ENCODE measurements at regions not wholly inside any gene's neighbourhood (a gene's known extent, or its start where the extent isn't known, plus 50 kb on each side); places are given as distances from the start of the nearest gene placed in this dataset.

GRCh38 chr14:86331341-86331740 is 801.4 kb downstream of the FLRT2 start:
- Mint-ChIP-seq H3K36me3 (ENCODE audit: low read depth) (no peaks in the 10 kb centered on the region), H3K4me1 (peaks cover 4% of the 10 kb centered on the region; the same call in 1 of the 3 replicates), H3K27ac (no peak overlapping the region), H3K9me3 (no peaks in the 10 kb centered on the region), H3K4me3 (no peak overlapping the region), H3K27me3 (ENCODE audit: insufficient read depth, low read depth, poor library complexity) (no peaks in the 10 kb centered on the region)
- H3K4me2 ChIP-seq: no peak overlapping the region
- no peaks in the 10 kb centered on the region for H3K4me1 ChIP-seq (ENCODE audit: insufficient read depth)
- no peaks in the 10 kb centered on the region for H3K79me2 ChIP-seq (replicated peaks; ENCODE audit: insufficient read depth)
- DNase-seq (ENCODE audit: low spot score) (no peak), ATAC-seq (no peak)
- no peaks in the 10 kb centered on the region for H3K27me3 ChIP-seq (ENCODE audit: insufficient read depth)
- no peak overlapping the region for H3K27ac ChIP-seq (ENCODE audit: low read depth)
- no peaks in the 10 kb centered on the region for H4K20me1 ChIP-seq (replicated peaks; ENCODE audit: insufficient read depth)
- no peak for TF ChIP-seq CREB1 (CRISPR knock-in tag; IDR thresholded peaks at IDR 0.05; ENCODE audit: low read depth)
- H3K36me3 ChIP-seq (ENCODE audit: insufficient read depth): no peaks in the 10 kb centered on the region
- no peak overlapping the region for H2AFZ ChIP-seq
- no peaks in the 10 kb centered on the region for H3F3A ChIP-seq (replicated peaks; ENCODE audit: low read depth)
- no peak overlapping the region for H3K4me3 ChIP-seq
- no peaks in the 10 kb centered on the region for H3K9me2 ChIP-seq (ENCODE audit: insufficient read depth)

- Histone ChIP-seq H3K9me2 (ENCODE audit: insufficient read depth) (no peaks in the 10 kb centered on the region), H3K27me3 (ENCODE audit: insufficient read depth) (no peaks in the 10 kb centered on the region), H3K36me3 (ENCODE audit: insufficient read depth) (no peaks in the 10 kb centered on the region), H3K79me2 (replicated peaks; ENCODE audit: insufficient read depth) (no peaks in the 10 kb centered on the region), H3F3A (replicated peaks; ENCODE audit: low read depth) (no peaks in the 10 kb centered on the region), H3K27ac (ENCODE audit: low read depth) (no peak overlapping the region), H2AFZ (no peak overlapping the region), H3K4me2 (no peak overlapping the region), H3K4me1 (ENCODE audit: insufficient read depth) (no peaks in the 10 kb centered on the region), H4K20me1 (replicated peaks; ENCODE audit: insufficient read depth) (no peaks in the 10 kb centered on the region), H3K4me3 (no peak overlapping the region)
- no peak for ATAC-seq
- Mint-ChIP-seq H3K4me1 (no peaks in the 10 kb centered on the region), H3K27ac (no peak overlapping the region), H3K4me3 (no peak overlapping the region), H3K27me3 (ENCODE audit: insufficient read depth, low read depth, poor library complexity) (peaks cover 4% of the 10 kb centered on the region), H3K9me3 (peaks cover 2% of the 10 kb centered on the region; the same call in 1 of the 3 replicates), H3K36me3 (ENCODE audit: low read depth) (no peaks in the 10 kb centered on the region)
- no peak for DNase-seq (ENCODE audit: low spot score)
- no peak for TF ChIP-seq ZNF114 (CRISPR knock-in tag; IDR thresholded peaks at IDR 0.05)
- TF ChIP-seq EZH2 (IDR thresholded peaks at IDR 0.05; ENCODE audit: low read depth, unreplicated experiment): no peak
- no peak for TF ChIP-seq CREB1 (CRISPR knock-in tag; IDR thresholded peaks at IDR 0.05; ENCODE audit: low read depth)
- TF ChIP-seq EZH2phosphoT487 (IDR thresholded peaks at IDR 0.05; ENCODE audit: unreplicated experiment): no peak
- TF ChIP-seq ZNF462 (CRISPR knock-in tag; IDR thresholded peaks at IDR 0.05): no peak
- TF ChIP-seq JUNB (IDR thresholded peaks at IDR 0.05; ENCODE audit: unreplicated experiment): no peak
- TF ChIP-seq NANOG (IDR thresholded peaks at IDR 0.05; ENCODE audit: borderline replicate concordance): no peak
- no peak for TF ChIP-seq POLR2AphosphoS5 (IDR thresholded peaks at IDR 0.05; ENCODE audit: low read depth)
- TF ChIP-seq CTCF (conservative IDR thresholded peaks at IDR 0.05; ENCODE audit: low read depth in 2 of 2): no peak
- TF ChIP-seq ETS1 (IDR thresholded peaks at IDR 0.05): no peak
- no peak for TF ChIP-seq ZNF331 (CRISPR knock-in tag; IDR thresholded peaks at IDR 0.05; ENCODE audit: low read depth)
Observed at GRCh38 chr14:86321151-86321550, 791.2 kb downstream of the FLRT2 start.

Data from GM23338 (cell line).